ENCODE measurements at regions not wholly inside any gene's neighbourhood (a gene's known extent, or its start where the extent isn't known, plus 50 kb on each side); places are given as distances from the start of the nearest gene placed in this dataset.

DNA sequence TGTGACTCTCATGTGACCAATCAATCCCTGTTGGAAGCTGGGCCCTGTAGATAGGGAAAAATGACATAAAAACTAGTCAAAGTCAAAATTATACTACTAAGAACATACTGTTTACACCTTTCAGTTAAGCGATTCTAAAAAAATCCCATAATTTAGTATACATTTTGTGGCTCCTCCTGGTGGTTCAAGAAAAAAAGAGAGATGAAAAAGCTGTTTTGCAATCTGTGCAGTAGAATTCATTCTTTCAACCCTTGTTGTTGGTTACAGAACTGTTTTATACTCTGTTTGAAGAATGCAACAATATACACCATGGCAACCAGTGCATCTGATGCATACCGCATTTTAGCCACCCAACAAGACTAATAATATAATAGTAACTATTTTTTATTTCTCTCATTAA, 66.8 kb upstream of the ANK2 start:
- no peak for DNase-seq (ENCODE audit: extremely low read depth in 1 of 2, low read depth in 1 of 2)

DNA sequence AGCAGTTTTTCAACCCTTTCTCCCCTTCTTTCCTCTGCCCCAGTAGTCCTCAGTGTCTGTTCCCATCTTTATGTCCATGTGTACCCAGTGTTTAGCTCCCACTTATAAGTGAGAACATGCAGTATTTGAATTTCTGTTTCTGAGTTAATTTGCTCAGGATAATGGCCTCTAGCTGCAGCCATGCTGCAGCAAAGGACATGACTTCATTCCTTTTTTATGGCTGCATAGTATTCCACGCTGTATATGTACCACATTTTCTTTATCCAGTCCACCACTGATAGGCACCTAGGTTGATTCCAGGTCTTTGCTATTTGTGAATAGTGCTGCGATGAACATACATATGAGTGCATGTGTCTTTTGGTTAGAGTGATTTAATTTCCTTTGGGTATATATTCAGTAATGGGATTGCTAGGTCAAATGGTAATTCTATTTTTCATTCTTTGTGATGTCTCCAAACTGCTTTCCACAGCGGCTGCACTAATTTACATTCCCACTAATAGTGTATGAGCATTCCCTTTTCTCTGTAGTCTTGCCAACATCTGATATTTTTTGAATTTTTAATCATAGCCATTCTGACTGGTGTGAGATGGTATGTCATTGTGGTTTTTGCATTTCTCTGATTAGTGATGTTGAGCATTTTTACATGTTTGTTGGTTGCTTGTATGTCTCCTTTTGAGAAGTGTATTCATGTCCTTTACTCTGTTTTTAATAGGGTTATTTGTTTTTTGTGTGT, 54.6 kb upstream of the ANK2 start:
- no peak for DNase-seq (ENCODE audit: extremely low read depth in 1 of 2, low read depth in 1 of 2)

Measured in stimulated activated CD8-positive, alpha-beta memory T cell treated with anti-CD3 and anti-CD28 coated beads, Interleukin-7, amount 100 ng/mL, for 48 hours (primary cell).